ENCODE measurements at regions not wholly inside any gene's neighbourhood (a gene's known extent, or its start where the extent isn't known, plus 50 kb on each side); places are given as distances from the start of the nearest gene placed in this dataset.

- TF ChIP-seq, protein P1, sequence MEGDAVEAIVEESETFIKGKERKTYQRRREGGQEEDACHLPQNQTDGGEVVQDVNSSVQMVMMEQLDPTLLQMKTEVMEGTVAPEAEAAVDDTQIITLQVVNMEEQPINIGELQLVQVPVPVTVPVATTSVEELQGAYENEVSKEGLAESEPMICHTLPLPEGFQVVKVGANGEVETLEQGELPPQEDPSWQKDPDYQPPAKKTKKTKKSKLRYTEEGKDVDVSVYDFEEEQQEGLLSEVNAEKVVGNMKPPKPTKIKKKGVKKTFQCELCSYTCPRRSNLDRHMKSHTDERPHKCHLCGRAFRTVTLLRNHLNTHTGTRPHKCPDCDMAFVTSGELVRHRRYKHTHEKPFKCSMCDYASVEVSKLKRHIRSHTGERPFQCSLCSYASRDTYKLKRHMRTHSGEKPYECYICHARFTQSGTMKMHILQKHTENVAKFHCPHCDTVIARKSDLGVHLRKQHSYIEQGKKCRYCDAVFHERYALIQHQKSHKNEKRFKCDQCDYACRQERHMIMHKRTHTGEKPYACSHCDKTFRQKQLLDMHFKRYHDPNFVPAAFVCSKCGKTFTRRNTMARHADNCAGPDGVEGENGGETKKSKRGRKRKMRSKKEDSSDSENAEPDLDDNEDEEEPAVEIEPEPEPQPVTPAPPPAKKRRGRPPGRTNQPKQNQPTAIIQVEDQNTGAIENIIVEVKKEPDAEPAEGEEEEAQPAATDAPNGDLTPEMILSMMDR (IDR thresholded peaks at IDR 0.05): no peak
- H3K36me3 Mint-ChIP-seq (ENCODE audit: low read depth): no peaks in the 10 kb centered on the region
- DNase-seq: no peak
- H3K4me3 Mint-ChIP-seq: no peak overlapping the region
- no peaks in the 10 kb centered on the region for H3K27me3 Mint-ChIP-seq (ENCODE audit: low read depth, poor library complexity)
- H3K4me1 Mint-ChIP-seq: no peaks in the 10 kb centered on the region
- no peak overlapping the region for H3K27ac Mint-ChIP-seq
- H3K9me3 Mint-ChIP-seq: no peaks in the 10 kb centered on the region
These were observed 563.5 kb downstream of the LTN1 start for GRCh38 chr21:28429161-28429560.

- H3K9me3 Mint-ChIP-seq: no peaks in the 10 kb centered on the region
- no peaks in the 10 kb centered on the region for H3K27me3 Mint-ChIP-seq (ENCODE audit: low read depth, poor library complexity)
- TF ChIP-seq, protein P1 (IDR thresholded peaks at IDR 0.05): no peak
- H3K36me3 Mint-ChIP-seq (ENCODE audit: low read depth): no peaks in the 10 kb centered on the region
- H3K4me1 Mint-ChIP-seq: no peaks in the 10 kb centered on the region
- no peak overlapping the region for H3K4me3 Mint-ChIP-seq
- DNase-seq: no peak
- no peak overlapping the region for H3K27ac Mint-ChIP-seq
These were observed 565.2 kb downstream of the LTN1 start for GRCh38 chr21:28427394-28428022.

- H3K27me3 Mint-ChIP-seq (ENCODE audit: low read depth, poor library complexity): no peaks in the 10 kb centered on the region
- TF ChIP-seq, protein P1 (IDR thresholded peaks at IDR 0.05): no peak
- H3K4me1 Mint-ChIP-seq: no peaks in the 10 kb centered on the region
- H3K4me3 Mint-ChIP-seq: no peak overlapping the region
- H3K27ac Mint-ChIP-seq: no peak overlapping the region
- H3K9me3 Mint-ChIP-seq: no peaks in the 10 kb centered on the region
- DNase-seq: no peak
- H3K36me3 Mint-ChIP-seq (ENCODE audit: low read depth): no peaks in the 10 kb centered on the region
These were observed 566.1 kb downstream of the LTN1 start for GRCh38 chr21:28426545-28426944.

DNA sequence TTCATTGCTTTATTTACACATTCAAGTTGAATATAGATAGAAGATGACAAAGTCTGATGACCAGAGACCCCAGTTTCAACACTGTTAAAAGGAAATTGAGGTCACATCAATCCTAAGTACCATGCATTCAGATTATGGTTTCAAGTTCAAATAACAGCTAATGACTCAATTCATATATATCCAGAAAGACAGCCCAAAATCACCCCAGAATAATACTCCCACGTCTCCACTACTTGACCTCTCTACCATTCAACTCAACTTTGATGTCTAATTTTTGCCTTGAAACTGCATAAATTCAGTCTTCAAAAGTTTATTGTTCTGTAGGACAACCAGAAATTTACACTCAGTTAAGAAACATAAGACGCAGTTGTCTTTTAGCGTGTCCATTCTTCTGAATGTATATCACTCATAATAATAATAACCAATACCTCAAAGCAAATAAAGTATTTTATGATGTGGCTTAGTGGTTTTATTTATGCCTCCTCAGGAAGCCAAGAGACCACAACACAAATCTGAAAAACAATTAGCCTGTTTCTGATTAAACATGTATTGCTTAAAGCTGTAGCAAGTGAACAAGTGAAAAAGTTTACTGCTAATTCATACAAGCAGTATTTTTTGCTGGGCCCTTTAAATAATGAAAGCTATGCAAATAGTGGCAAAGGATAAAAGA is 569.0 kb downstream of the LTN1 start:
- Mint-ChIP-seq H3K4me1 (no peaks in the 10 kb centered on the region), H3K9me3 (no peaks in the 10 kb centered on the region), H3K36me3 (ENCODE audit: low read depth) (no peaks in the 10 kb centered on the region), H3K27me3 (ENCODE audit: low read depth, poor library complexity) (no peaks in the 10 kb centered on the region), H3K4me3 (no peak overlapping the region), H3K27ac (no peak overlapping the region)
- DNase-seq: no peak
- TF ChIP-seq, protein P1 (IDR thresholded peaks at IDR 0.05): no peak

- TF ChIP-seq, protein P1 (IDR thresholded peaks at IDR 0.05): no peak
- Mint-ChIP-seq H3K27me3 (ENCODE audit: low read depth, poor library complexity) (no peaks in the 10 kb centered on the region), H3K27ac (no peak overlapping the region), H3K4me1 (no peaks in the 10 kb centered on the region), H3K4me3 (no peak overlapping the region), H3K36me3 (ENCODE audit: low read depth) (no peaks in the 10 kb centered on the region), H3K9me3 (no peaks in the 10 kb centered on the region)
- DNase-seq: no peak
These were observed 570.8 kb downstream of the LTN1 start for GRCh38 chr21:28421716-28422524.

Data from nephron progenitor cell (in vitro differentiated cells).